Activated CD4-positive, alpha-beta T cell treated with anti-CD3 and anti-CD28 coated beads for 48 hours (primary cell): ENCODE measurements at regions not wholly inside any gene's neighbourhood (a gene's known extent, or its start where the extent isn't known, plus 50 kb on each side); places are given as distances from the start of the nearest gene placed in this dataset.
"Not testable (repeated sequence)": the region's sequence is repeated elsewhere in the genome, so short reads cannot be mapped to it uniquely, and the experiment has no call there.

Experiments
- DNase-seq: peaks from one replicate; pipeline ENCODE4 v3.0.0-alpha.2; 2020

GRCh38 chr18:40179729-40180461, 1775.1 kb upstream of the PIK3C3 start:
- no peak for DNase-seq

- DNase-seq: no peak
Observed at GRCh38 chr18:40168026-40168425, 1787.0 kb upstream of the PIK3C3 start.

GRCh38 chr18:40163254-40163653, 1791.8 kb upstream of the PIK3C3 start:
- no peak for DNase-seq

DNA sequence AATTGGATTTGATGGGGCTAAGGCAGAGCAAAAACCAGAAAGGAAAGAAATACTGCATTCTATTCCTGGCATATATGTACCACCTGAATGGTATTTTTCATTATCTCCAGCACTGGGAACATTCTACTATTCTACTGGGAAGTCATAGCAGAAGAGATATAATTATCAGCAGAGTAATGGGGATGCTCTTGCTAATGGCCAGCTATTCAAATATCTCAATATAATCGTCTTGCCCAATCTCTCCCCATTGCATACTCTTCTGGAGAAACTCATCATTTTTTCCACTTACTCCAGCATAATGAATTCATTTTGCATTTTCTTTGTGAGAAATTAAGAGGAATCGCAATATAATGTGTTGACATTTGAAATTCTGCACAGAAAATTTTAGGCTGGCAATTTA, 1794.7 kb upstream of the PIK3C3 start:
- no peak for DNase-seq

- DNase-seq: no peak
Observed at GRCh38 chr18:40159141-40160017, 1795.7 kb upstream of the PIK3C3 start.

DNA sequence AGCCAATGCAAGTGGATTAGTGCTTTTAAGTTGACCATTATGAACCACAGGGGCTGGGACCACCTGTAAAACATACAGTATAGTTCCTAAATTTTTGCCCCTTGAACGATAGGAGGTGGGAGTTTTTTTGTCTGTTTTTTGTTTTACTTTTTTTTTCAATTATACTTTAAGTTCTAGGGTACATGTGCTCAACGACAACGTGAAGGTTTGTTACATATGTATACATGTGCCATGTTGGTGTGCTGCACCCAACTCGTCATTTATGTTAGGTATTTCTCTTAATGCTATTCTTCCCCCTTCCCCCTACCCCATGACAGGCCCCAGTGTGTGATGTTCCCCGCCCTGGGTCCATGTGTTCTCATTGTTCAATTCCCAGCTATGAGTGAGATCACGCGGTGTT, 1797.9 kb upstream of the PIK3C3 start:
- no peak for DNase-seq

DNA sequence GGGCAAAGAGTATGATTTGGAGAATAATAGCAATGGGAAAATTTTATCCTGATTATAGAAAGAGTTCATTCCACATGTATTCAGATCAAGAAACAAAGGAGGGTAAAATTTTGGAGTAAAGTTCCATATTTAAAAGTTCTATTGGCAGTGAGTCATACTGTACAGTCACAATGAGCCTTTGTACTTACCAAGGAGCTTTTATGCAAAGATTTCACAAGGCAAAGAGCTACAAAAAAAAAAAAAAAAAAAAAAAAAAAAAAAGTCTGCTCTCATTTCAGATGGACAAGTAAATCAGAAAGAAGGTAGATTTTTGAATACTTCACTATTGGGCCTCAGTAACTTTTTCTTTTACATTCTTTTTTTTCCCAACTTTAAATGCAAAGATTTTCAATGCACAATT, 1802.2 kb upstream of the PIK3C3 start:
- DNase-seq: no peak

GRCh38 chr18:40148960-40149359, 1806.1 kb upstream of the PIK3C3 start:
- DNase-seq: no peak

- DNase-seq: no peak
Observed at GRCh38 chr18:40133253-40133652, 1821.8 kb upstream of the PIK3C3 start.

GRCh38 chr18:40132438-40132837, 1822.6 kb upstream of the PIK3C3 start:
- DNase-seq: not testable (repeated sequence)

DNA sequence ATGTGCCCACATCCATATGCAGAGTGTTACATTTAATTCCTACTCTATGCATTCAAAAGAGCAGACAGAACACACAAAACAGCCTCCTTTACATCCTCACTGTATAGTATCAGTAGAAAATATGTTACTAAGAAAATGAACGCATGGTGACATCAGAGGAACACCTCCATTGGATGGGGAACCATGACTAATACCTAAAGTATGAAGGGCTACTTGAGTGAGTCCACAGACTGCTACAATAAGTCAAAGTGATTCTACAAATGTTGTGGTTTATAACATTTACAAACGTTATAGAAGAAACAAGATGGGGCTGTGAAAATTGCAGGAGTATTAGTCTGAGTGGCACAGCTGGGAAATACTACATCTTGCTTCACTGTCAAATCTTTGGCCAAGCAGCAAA, 1830.9 kb upstream of the PIK3C3 start:
- DNase-seq: no peak

- DNase-seq: no peak
Observed at GRCh38 chr18:40120796-40121391, 1834.1 kb upstream of the PIK3C3 start.

GRCh38 chr18:40120356-40120755, 1834.7 kb upstream of the PIK3C3 start:
- DNase-seq: no peak

GRCh38 chr18:40119581-40119980, 1835.5 kb upstream of the PIK3C3 start:
- not testable (repeated sequence) for DNase-seq

- no peak for DNase-seq
Observed at GRCh38 chr18:40110455-40110854, 1844.6 kb upstream of the PIK3C3 start.

- DNase-seq: no peak
Observed at GRCh38 chr18:40109252-40110049, 1845.6 kb upstream of the PIK3C3 start.

- no peak for DNase-seq
Observed at GRCh38 chr18:40108596-40108995, 1846.4 kb upstream of the PIK3C3 start.

- DNase-seq: no peak
Observed at GRCh38 chr18:40102903-40103302, 1852.1 kb upstream of the PIK3C3 start.

GRCh38 chr18:40099641-40100040, 1855.4 kb upstream of the PIK3C3 start:
- DNase-seq: no peak

- DNase-seq: no peak
Observed at GRCh38 chr18:40096675-40097074, 1858.4 kb upstream of the PIK3C3 start.

- DNase-seq: no peak
Observed at GRCh38 chr18:40094441-40094840, 1860.6 kb upstream of the PIK3C3 start.

- DNase-seq: no peak
Observed at GRCh38 chr18:40088130-40088529, 1866.9 kb upstream of the PIK3C3 start.

DNA sequence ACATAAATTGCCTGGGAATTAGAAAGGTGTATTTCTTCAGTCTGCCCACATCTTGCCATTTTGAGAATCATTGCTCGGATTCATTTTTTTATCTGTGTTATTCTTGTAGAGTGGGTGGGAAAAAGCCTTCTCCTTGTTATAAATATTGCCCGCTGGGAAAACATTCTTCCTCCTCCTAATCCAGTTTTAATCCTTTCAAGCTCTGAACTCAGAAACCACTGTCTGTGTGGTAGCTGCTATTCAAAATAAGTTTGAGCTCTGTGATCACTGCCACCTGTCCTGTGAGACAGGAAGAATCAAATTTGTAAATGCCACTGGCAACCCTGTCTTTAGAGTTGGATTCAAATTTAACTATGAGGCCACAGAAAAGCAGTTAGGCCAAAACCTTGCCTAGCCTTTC, 1875.2 kb upstream of the PIK3C3 start:
- DNase-seq: no peak
